ENCODE measurements at regions not wholly inside any gene's neighbourhood (a gene's known extent, or its start where the extent isn't known, plus 50 kb on each side); places are given as distances from the start of the nearest gene placed in this dataset.
"Not testable (repeated sequence)": the region's sequence is repeated elsewhere in the genome, so short reads cannot be mapped to it uniquely, and the experiment has no call there.

GRCh38 chr4:66929748-66930147 lies 615.6 kb downstream of the CENPC start:
- H3K27me3 Mint-ChIP-seq (ENCODE audit: low read depth): no peaks in the 10 kb centered on the region
- no peaks in the 10 kb centered on the region for H3K4me1 Mint-ChIP-seq
- no peak overlapping the region for H3K4me3 Mint-ChIP-seq
- DNase-seq (ENCODE audit: low read depth, low spot score): no peak
- H3K9me3 Mint-ChIP-seq: no peaks in the 10 kb centered on the region
- no peak overlapping the region for H3K27ac Mint-ChIP-seq (ENCODE audit: unreplicated experiment)
- no peaks in the 10 kb centered on the region for H3K36me3 Mint-ChIP-seq (ENCODE audit: low read depth)
- no peak for TF ChIP-seq CTCF (conservative IDR thresholded peaks at IDR 0.05)

- not testable (repeated sequence) for H3K27me3 Mint-ChIP-seq (ENCODE audit: low read depth); H3K4me3 Mint-ChIP-seq; H3K9me3 Mint-ChIP-seq; H3K27ac Mint-ChIP-seq (ENCODE audit: unreplicated experiment); DNase-seq (ENCODE audit: low read depth, low spot score); H3K4me1 Mint-ChIP-seq; H3K36me3 Mint-ChIP-seq (ENCODE audit: low read depth)
Measured at GRCh38 chr4:66928881-66929280, 616.4 kb downstream of the CENPC start.

GRCh38 chr4:66927937-66928336 lies 617.4 kb downstream of the CENPC start:
- Mint-ChIP-seq H3K4me1 (no peaks in the 10 kb centered on the region), H3K27me3 (ENCODE audit: low read depth) (no peaks in the 10 kb centered on the region), H3K4me3 (no peak overlapping the region), H3K9me3 (no peaks in the 10 kb centered on the region), H3K27ac (ENCODE audit: unreplicated experiment) (peak overlapping the region; percentile 21), H3K36me3 (ENCODE audit: low read depth) (no peaks in the 10 kb centered on the region)
- DNase-seq (ENCODE audit: low read depth, low spot score): no peak
- no peak for TF ChIP-seq CTCF (conservative IDR thresholded peaks at IDR 0.05)

- DNase-seq (ENCODE audit: low read depth, low spot score): no peak
- Mint-ChIP-seq H3K9me3 (no peaks in the 10 kb centered on the region), H3K4me3 (no peak overlapping the region), H3K4me1 (no peaks in the 10 kb centered on the region), H3K27me3 (ENCODE audit: low read depth) (no peaks in the 10 kb centered on the region), H3K36me3 (ENCODE audit: low read depth) (no peaks in the 10 kb centered on the region), H3K27ac (ENCODE audit: unreplicated experiment) (no peak overlapping the region)
- TF ChIP-seq CTCF (conservative IDR thresholded peaks at IDR 0.05): no peak
Measured at GRCh38 chr4:66926687-66927086, 618.6 kb downstream of the CENPC start.

GRCh38 chr4:66923081-66923865 lies 622.0 kb downstream of the CENPC start:
- Mint-ChIP-seq H3K4me3 (no peak overlapping the region), H3K4me1 (no peaks in the 10 kb centered on the region), H3K27me3 (ENCODE audit: low read depth) (no peaks in the 10 kb centered on the region), H3K9me3 (no peaks in the 10 kb centered on the region), H3K27ac (ENCODE audit: unreplicated experiment) (no peak overlapping the region), H3K36me3 (ENCODE audit: low read depth) (no peaks in the 10 kb centered on the region)
- no peak for DNase-seq (ENCODE audit: low read depth, low spot score)
- no peak for TF ChIP-seq CTCF (conservative IDR thresholded peaks at IDR 0.05)

GRCh38 chr4:66921433-66921832 lies 623.9 kb downstream of the CENPC start:
- no peak for DNase-seq (ENCODE audit: low read depth, low spot score)
- H3K4me1 Mint-ChIP-seq: no peaks in the 10 kb centered on the region
- H3K9me3 Mint-ChIP-seq: no peaks in the 10 kb centered on the region
- H3K36me3 Mint-ChIP-seq (ENCODE audit: low read depth): no peaks in the 10 kb centered on the region
- no peak for TF ChIP-seq CTCF (conservative IDR thresholded peaks at IDR 0.05)
- H3K27ac Mint-ChIP-seq (ENCODE audit: unreplicated experiment): no peak overlapping the region
- H3K27me3 Mint-ChIP-seq (ENCODE audit: low read depth): no peaks in the 10 kb centered on the region
- H3K4me3 Mint-ChIP-seq: no peak overlapping the region
